ENCODE measurements at regions not wholly inside any gene's neighbourhood (a gene's known extent, or its start where the extent isn't known, plus 50 kb on each side); places are given as distances from the start of the nearest gene placed in this dataset.
"Not testable (repeated sequence)": the region's sequence is repeated elsewhere in the genome, so short reads cannot be mapped to it uniquely, and the experiment has no call there.

DNA sequence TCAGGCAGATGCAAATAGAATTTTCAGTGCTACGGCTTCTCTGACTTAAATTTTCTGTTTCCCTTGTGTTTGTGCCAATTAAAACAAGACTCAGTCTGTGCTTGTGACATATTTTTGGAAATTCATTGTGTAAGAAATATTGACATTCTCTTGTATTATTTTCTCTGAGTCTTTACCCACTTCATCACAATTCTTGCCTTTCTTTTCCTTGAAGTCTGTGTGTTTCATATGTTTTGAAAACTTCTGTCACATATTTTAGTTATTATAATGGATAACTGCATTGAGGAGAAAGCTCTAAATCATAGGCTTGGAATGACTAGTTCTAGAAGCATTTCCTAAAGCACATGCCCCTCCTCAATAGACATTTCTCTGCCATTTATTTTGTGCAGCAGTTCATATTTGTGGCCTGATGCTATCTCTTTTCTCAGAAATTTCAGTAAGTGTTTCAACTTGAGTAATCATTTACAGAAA, 206.6 kb downstream of the PALM2AKAP2 start:
- no peak for DNase-seq

DNA sequence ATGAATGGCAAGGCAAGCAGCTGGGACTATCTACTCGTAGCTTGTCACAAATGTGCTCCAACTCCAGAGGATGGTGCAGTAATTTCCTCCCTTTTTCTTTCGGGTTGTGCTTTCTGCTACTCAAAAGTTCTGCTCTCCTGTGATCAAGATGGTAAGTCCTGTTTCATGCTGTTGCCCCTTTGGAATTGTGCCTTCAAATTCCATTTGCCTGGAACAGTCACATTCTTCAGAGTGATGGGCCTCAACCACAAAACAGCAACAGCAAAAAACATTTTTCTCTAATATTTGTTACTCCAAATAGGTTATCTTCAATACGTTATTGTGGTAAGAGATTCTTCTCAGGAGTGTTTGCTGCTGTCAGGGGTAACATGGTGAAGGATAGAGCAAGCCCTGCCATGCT, 209.3 kb downstream of the PALM2AKAP2 start:
- no peak for DNase-seq

- DNase-seq: no peak
Observed at GRCh38 chr9:109990541-109990940, 210.5 kb downstream of the PALM2AKAP2 start.

- DNase-seq: no peak
Observed at GRCh38 chr9:109992293-109992692, 212.3 kb downstream of the PALM2AKAP2 start.

- DNase-seq: no peak
Observed at GRCh38 chr9:109993250-109993978, 213.4 kb downstream of the PALM2AKAP2 start.

GRCh38 chr9:109994141-109994540, 213.8 kb downstream of the C9orf152 start:
- DNase-seq: no peak

DNA sequence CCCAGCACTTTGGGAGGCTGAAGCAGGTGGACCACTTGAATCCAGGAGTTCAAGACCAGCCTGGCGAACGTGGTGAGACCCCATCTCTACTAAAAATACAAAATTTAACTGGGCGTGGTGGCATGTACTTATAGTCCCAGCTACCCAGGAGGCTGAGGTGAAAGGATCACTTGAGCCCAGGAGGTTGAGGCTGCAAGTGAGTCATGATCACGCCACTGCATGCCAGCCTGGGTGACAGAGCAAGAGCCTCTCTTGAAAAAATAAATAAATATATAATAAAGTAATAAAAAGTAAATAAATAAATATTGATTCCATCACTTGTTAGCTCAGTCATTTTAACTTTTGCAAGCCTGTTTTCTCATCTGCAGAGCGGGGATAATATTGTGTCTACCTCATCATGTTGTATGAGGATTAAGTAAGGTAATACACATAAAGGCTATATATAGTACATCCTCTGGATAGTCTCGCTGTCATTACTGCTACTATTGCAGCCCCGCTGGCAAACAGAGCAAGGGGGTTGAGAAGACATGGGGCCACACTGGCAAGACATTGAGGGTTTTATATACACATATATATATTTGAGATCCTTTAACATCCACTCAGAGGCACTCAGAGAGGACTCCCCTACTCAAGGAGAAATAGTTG, 210.9 kb downstream of the C9orf152 start:
- no peak for DNase-seq

- no peak for DNase-seq
Observed at GRCh38 chr9:109997682-109998081, 210.3 kb downstream of the C9orf152 start.

GRCh38 chr9:110005521-110005920, 202.4 kb downstream of the C9orf152 start:
- not testable (repeated sequence) for DNase-seq

DNA sequence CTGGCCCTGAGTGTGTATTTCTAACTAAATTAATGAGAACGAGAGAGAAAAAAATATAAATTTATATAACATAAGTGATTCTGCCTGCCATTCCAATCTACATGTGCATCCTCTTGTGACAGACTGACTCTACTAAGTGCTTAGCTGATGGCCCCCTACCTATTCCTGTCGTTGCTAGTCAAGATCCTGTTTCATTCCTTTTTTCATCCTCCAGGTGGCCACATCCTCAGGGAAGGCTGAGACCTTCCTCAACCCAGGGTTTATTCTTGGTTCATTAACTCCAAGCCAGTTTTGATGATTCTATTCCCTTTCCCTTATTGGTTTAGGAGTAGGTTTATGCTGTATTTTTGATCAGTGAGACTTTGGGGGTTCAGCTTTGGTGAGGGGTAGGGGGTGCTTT, 201.3 kb downstream of the C9orf152 start:
- DNase-seq: no peak

DNA sequence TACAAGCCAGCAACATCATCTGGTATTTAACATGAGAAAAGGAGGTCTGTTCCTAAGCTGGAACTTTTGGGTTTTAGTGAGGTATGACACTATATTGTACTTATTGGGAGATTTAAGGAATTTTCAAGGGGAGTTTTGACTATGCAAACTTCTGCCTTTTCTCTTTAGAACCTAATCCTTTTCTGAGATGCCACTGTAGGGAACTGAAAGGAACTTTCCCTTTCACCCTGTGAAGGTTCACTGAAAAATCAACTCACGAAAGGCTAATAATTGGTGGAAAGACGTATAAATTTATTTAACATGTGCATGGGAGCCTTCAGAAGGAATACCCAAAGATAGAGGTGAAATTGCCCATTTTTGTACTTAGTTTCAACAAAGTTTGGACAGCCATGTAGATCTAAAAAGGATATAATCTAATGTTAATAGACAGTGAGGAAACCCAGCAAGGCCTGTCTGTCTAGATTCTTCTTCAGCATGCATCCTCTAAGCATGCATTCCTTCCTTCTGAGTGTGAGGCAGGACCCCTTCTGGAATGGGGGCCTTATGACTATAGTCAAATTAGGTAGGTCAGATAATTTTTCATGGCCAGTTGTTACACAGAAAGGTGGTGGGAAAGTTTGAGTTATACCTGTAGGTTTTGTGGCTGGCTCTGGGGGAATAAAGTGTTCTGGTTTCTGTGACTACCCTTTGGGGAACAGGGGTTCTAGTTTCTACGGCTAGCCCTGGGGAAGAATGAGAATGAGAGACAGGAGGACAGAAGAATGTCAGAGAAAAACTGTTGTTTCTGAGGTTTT, 200.3 kb downstream of the C9orf152 start:
- no peak for DNase-seq

GRCh38 chr9:110008663-110009062, 199.3 kb downstream of the C9orf152 start:
- no peak for DNase-seq

GRCh38 chr9:110011628-110012320, 196.2 kb downstream of the C9orf152 start:
- no peak for DNase-seq

- no peak for DNase-seq
Observed at GRCh38 chr9:110013064-110013463, 194.9 kb downstream of the C9orf152 start.

- no peak for DNase-seq
Observed at GRCh38 chr9:110015759-110016158, 192.2 kb downstream of the C9orf152 start.

DNA sequence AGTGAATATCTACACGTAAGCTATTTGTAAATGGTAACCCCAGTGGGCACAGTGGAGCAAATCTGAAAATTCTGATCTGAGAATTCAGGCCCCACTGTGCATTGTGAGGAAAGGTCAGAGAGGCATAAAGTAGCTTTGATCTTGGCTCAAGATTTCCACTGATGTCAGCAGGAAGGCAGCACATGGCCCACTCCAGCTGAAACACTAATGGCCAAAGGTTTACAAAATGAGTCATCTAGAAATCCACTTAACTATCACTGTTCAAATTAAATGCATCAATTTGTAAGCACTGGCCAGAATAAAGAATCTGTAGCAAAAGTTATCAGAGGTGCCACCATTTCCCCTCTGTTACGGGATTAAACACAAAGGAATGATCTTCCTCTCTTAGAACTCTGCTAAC, 191.6 kb downstream of the C9orf152 start:
- DNase-seq: no peak

GRCh38 chr9:110020216-110020615, 187.7 kb downstream of the C9orf152 start:
- DNase-seq: not testable (repeated sequence)

DNA sequence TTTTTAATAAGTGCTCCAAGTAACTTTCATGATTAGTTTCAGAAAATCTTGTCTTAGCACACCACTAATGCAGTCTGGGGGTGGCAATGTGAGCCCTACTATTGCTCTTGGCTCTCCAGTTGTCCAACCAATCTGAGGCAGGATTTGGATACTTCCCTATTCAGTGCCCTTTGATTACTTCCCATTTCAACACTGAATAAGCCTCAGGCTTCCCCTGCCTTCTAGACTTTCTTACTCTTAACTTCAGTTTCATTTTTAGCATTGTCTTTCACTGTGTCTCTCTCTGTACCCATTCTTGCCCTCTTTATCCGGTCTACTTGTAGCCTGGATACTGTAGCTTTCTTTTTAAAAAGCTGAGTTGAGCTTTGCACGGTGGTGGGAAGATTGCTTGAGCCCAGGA, 186.1 kb downstream of the C9orf152 start:
- no peak for DNase-seq

DNA sequence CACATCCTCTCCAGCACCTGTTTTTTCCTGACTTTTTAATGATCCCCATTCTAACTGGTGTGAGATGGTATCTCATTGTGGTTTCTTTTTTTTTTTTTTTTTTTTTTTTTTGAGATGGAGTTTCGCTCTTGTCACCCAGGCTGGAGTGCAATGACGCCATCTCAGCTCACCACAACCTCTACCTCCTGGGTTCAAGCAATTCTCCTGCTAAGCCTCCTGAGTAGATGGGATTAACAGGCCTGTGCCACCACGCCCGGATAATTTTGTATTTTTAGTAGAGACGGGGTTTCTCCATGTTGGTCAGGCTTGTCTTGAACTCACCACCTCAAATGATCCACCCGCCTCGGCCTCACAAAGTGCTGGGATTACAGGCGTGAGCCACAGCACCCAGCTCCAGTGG, 184.7 kb downstream of the C9orf152 start:
- DNase-seq: not testable (repeated sequence)

DNA sequence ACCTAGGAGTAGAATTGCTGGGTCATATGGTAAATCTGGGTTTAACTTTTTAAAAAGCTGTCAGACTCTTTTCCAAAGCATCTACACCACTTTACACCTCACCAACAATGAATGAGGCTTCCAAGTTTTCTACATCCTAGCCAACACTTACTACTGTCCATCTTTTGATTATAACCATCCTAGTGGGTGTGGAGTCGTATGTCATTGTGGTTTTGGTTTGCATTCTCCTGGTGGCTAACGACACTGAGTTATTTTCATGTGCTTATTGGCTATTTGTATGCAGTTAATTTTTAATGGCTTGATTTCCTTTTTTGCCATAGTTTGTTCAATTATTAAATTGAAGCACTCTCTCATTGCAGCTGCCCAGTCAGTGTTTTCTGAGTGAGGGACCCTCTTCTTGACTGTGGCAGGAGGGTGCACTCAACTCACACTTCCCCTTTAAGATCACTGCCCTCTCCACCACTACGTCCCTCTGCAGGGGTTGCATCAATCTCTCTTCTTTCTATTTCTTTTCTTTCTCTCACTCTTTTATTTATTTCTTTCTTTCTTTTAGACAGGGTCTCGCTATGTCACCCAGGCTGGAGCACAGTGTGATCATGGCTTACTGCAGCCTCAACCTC, 182.3 kb downstream of the C9orf152 start:
- no peak for DNase-seq

GRCh38 chr9:110027671-110028081, 180.3 kb downstream of the C9orf152 start:
- DNase-seq: no peak

DNA sequence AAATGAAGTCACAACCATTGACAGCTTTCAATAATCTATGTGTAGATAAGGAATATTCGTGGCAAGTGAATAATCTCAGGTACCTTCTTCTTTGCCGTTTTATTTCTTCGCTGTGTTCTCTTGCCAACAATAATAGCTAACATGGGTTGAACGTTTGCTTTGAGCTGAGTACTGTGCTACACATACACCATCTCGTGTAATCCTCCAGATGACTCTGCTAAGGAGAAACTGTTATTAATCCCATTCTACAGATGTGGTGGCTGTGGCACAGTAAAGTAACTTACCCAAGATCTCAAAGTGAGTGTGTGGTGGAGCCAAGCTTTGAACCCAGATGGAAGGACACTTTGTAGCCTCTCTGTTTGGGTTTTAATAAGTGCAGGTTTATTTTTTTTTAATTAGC, 179.7 kb downstream of the C9orf152 start:
- DNase-seq: no peak

DNA sequence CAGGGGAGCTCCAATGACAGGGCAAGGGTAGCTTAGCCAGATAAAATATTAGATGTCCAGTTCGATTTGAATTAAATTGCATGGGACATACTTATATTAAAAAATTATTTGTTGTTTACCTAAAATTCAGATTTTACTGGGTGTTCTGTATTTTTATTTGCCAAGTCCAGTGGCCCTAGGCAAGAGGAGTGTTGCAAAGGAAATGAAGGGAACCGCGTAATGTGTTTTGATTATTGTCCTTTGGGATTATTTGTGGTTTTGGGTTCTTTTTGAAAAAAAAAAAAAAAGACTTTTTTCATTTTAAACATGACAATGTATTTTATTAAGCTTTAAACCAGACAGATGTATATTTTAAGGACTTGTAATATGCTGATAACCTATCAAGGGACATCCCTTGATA, 179.3 kb downstream of the C9orf152 start:
- no peak for DNase-seq
